MG63 (cell line): ENCODE measurements at regions not wholly inside any gene's neighbourhood (a gene's known extent, or its start where the extent isn't known, plus 50 kb on each side); places are given as distances from the start of the nearest gene placed in this dataset.
"Not testable (repeated sequence)": the region's sequence is repeated elsewhere in the genome, so short reads cannot be mapped to it uniquely, and the experiment has no call there.

Source experiments
- DNase-seq: peaks from one replicate; pipeline ENCODE4 v3.0.0-alpha.2; 2020
- H3K27me3 ChIP-seq: fragments of 250-450 bp; sonication (Bioruptor Pico); 2 replicates; pipeline ENCODE4 v1.5.1; 2020; ENCODE audit warnings: mild to moderate bottlenecking, moderate library complexity
- H3K36me3 ChIP-seq: fragments of 250-450 bp; sonication (Bioruptor Pico); 2 replicates; pipeline ENCODE4 v1.5.1; 2020; ENCODE audit warnings: mild to moderate bottlenecking, moderate library complexity
- H3K4me3 ChIP-seq: fragments of 250-450 bp; sonication (Bioruptor Pico); 2 replicates; pipeline ENCODE4 v1.5.1; 2020; ENCODE audit warnings: mild to moderate bottlenecking, moderate library complexity
- H3K9me3 ChIP-seq: fragments of 250-450 bp; sonication (Bioruptor Pico); 2 replicates; pipeline ENCODE4 v1.5.1; 2020; ENCODE audit warnings: mild to moderate bottlenecking, moderate library complexity

- H3K9me3 ChIP-seq = no peaks in the 10 kb centered on the region
Measured at GRCh38 chr10:64320448-64320847, 799.2 kb downstream of the REEP3 start.

GRCh38 chr10:64329510-64329909 lies 808.3 kb downstream of the REEP3 start:
- Histone ChIP-seq H3K36me3 (no peaks in the 10 kb centered on the region), H3K27me3 (no peaks in the 10 kb centered on the region), H3K9me3 (peaks cover 4% of the 10 kb centered on the region; the same call in 1 of the 2 replicates), H3K4me3 (no peak overlapping the region)
- DNase-seq = no peak

More at GRCh38 chr10:64320448-64320847, 799.2 kb downstream of the REEP3 start:
- DNase-seq = no peak
- Histone ChIP-seq H3K27me3 (no peaks in the 10 kb centered on the region), H3K36me3 (no peaks in the 10 kb centered on the region), H3K4me3 (no peak overlapping the region)

GRCh38 chr10:64332551-64332950 lies 811.4 kb downstream of the REEP3 start:
- DNase-seq = no peak
- H3K4me3 ChIP-seq = no peak overlapping the region
- H3K9me3 ChIP-seq = no peaks in the 10 kb centered on the region
- no peaks in the 10 kb centered on the region for H3K36me3 ChIP-seq
- no peaks in the 10 kb centered on the region for H3K27me3 ChIP-seq

- Histone ChIP-seq H3K4me3 (no peak overlapping the region), H3K36me3 (no peaks in the 10 kb centered on the region), H3K27me3 (no peaks in the 10 kb centered on the region), H3K9me3 (no peaks in the 10 kb centered on the region)
- no peak for DNase-seq
Measured at GRCh38 chr10:64334084-64334483, 812.9 kb downstream of the REEP3 start.

- Histone ChIP-seq H3K9me3 (no peaks in the 10 kb centered on the region), H3K27me3 (no peaks in the 10 kb centered on the region), H3K4me3 (no peak overlapping the region), H3K36me3 (no peaks in the 10 kb centered on the region)
- no peak for DNase-seq
Measured at GRCh38 chr10:64344211-64344610, 823.0 kb downstream of the REEP3 start.

GRCh38 chr10:64345856-64346255 lies 824.7 kb downstream of the REEP3 start:
- Histone ChIP-seq H3K9me3 (no peaks in the 10 kb centered on the region), H3K27me3 (no peaks in the 10 kb centered on the region), H3K36me3 (no peaks in the 10 kb centered on the region), H3K4me3 (no peak overlapping the region)
- no peak for DNase-seq

GRCh38 chr10:64346389-64346788 lies 825.2 kb downstream of the REEP3 start:
- DNase-seq = no peak
- Histone ChIP-seq H3K36me3 (no peaks in the 10 kb centered on the region), H3K27me3 (no peaks in the 10 kb centered on the region)

GRCh38 chr10:64350665-64351064 lies 829.5 kb downstream of the REEP3 start:
- no peak overlapping the region for H3K4me3 ChIP-seq
- no peak for DNase-seq
- no peaks in the 10 kb centered on the region for H3K36me3 ChIP-seq
- H3K9me3 ChIP-seq = no peaks in the 10 kb centered on the region
- no peaks in the 10 kb centered on the region for H3K27me3 ChIP-seq

More at GRCh38 chr10:64346389-64346788, 825.2 kb downstream of the REEP3 start:
- Histone ChIP-seq H3K4me3 (no peak overlapping the region), H3K9me3 (no peaks in the 10 kb centered on the region)

- Histone ChIP-seq H3K9me3 (no peaks in the 10 kb centered on the region), H3K36me3 (no peaks in the 10 kb centered on the region), H3K27me3 (no peaks in the 10 kb centered on the region), H3K4me3 (no peak overlapping the region)
- DNase-seq = no peak
Measured at GRCh38 chr10:64358907-64359306, 837.7 kb downstream of the REEP3 start.

- not testable (repeated sequence) for H3K4me3 ChIP-seq, H3K36me3 ChIP-seq, H3K27me3 ChIP-seq, DNase-seq, H3K9me3 ChIP-seq
Measured at GRCh38 chr10:64360240-64360639, 839.0 kb downstream of the REEP3 start.

- Histone ChIP-seq H3K4me3 (no peak overlapping the region), H3K36me3 (no peaks in the 10 kb centered on the region), H3K27me3 (no peaks in the 10 kb centered on the region), H3K9me3 (no peaks in the 10 kb centered on the region)
- DNase-seq = no peak
Measured at GRCh38 chr10:64363687-64364086, 842.5 kb downstream of the REEP3 start.

GRCh38 chr10:64365663-64366062 lies 844.5 kb downstream of the REEP3 start:
- Histone ChIP-seq H3K36me3 (no peaks in the 10 kb centered on the region), H3K4me3 (no peak overlapping the region), H3K9me3 (no peaks in the 10 kb centered on the region), H3K27me3 (no peaks in the 10 kb centered on the region)
- DNase-seq = no peak

- Histone ChIP-seq H3K4me3 (no peak overlapping the region), H3K27me3 (no peaks in the 10 kb centered on the region), H3K9me3 (no peaks in the 10 kb centered on the region), H3K36me3 (no peaks in the 10 kb centered on the region)
- DNase-seq = no peak
Measured at GRCh38 chr10:64368298-64368697, 847.1 kb downstream of the REEP3 start.

- no peaks in the 10 kb centered on the region for H3K36me3 ChIP-seq
- H3K27me3 ChIP-seq = no peaks in the 10 kb centered on the region
- DNase-seq = no peak
- no peaks in the 10 kb centered on the region for H3K9me3 ChIP-seq
- no peak overlapping the region for H3K4me3 ChIP-seq
Measured at GRCh38 chr10:64369885-64370773, 848.9 kb downstream of the REEP3 start.

GRCh38 chr10:64374346-64374745 lies 853.1 kb downstream of the REEP3 start:
- H3K27me3 ChIP-seq = no peaks in the 10 kb centered on the region
- no peak overlapping the region for H3K4me3 ChIP-seq
- H3K9me3 ChIP-seq = no peaks in the 10 kb centered on the region
- no peak for DNase-seq
- H3K36me3 ChIP-seq = no peaks in the 10 kb centered on the region

GRCh38 chr10:64376167-64376566 lies 855.0 kb downstream of the REEP3 start:
- Histone ChIP-seq H3K9me3 (no peaks in the 10 kb centered on the region), H3K4me3 (no peak overlapping the region), H3K27me3 (no peaks in the 10 kb centered on the region), H3K36me3 (no peaks in the 10 kb centered on the region)
- DNase-seq = no peak

- no peak overlapping the region for H3K4me3 ChIP-seq
- H3K27me3 ChIP-seq = no peaks in the 10 kb centered on the region
- DNase-seq = no peak
- no peaks in the 10 kb centered on the region for H3K36me3 ChIP-seq
- no peaks in the 10 kb centered on the region for H3K9me3 ChIP-seq
Measured at GRCh38 chr10:64379898-64380297, 858.7 kb downstream of the REEP3 start.

GRCh38 chr10:64385355-64385754 lies 864.2 kb downstream of the REEP3 start:
- Histone ChIP-seq H3K27me3 (no peaks in the 10 kb centered on the region), H3K4me3 (no peak overlapping the region), H3K9me3 (no peaks in the 10 kb centered on the region), H3K36me3 (no peaks in the 10 kb centered on the region)
- DNase-seq = no peak
